Right ventricle myocardium inferior (tissue), 1 donor: ENCODE measurements at regions not wholly inside any gene's neighbourhood (a gene's known extent, or its start where the extent isn't known, plus 50 kb on each side); places are given as distances from the start of the nearest gene placed in this dataset.

Source experiments
- ATAC-seq: fragments of 200-7000 bp; cut with Tn5 transposase; one replicate; pipeline ENCODE4 v1.9.1; 2020; ENCODE audit warnings: mild to moderate bottlenecking, moderate library complexity
- DNase-seq: peaks from one replicate; pipeline ENCODE4 v3.0.0; 2021; ENCODE audit errors: missing footprints
- intact Hi-C: fragments of 100-400 bp; cut with DNase I; formaldehyde crosslinking; loops from one replicate; pipeline ENCODE4 v1.11.0; 2022
- donor health status: DM: no; HTN: yes; CAD: no; lungs with severe emphysema.

- intact Hi-C loops: no loop called here
- DNase-seq (no peak), ATAC-seq (no peak)
Measured at GRCh38 chr18:59763541-59764136, 66.4 kb upstream of the CCBE1 start.

- ATAC-seq (no peak), DNase-seq (no peak)
- intact Hi-C loops: no loop called here
Measured at GRCh38 chr18:59760619-59761600, 63.7 kb upstream of the CCBE1 start.

DNA sequence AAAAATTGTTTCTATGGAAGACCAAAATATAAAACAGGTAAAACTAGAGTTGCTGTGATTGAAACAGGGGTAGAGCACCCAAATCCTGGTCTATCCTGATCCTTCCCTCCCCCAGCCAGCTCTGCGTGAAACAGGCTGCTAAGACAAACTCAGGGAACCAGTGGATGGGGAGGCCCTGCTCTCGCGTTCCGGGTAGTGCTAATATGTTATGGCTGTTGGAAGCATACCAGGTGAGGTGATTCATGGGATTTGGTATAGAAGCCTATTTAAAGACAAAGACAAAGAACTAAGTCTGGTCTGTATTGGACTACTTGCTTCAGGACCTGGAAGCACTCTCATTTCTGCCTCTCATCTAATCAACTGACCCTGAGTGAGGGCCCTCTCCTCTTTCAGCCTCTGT lies 63.0 kb upstream of the CCBE1 start:
- intact Hi-C loops: no loop called here
- ATAC-seq: no peak
- no peak for DNase-seq

DNA sequence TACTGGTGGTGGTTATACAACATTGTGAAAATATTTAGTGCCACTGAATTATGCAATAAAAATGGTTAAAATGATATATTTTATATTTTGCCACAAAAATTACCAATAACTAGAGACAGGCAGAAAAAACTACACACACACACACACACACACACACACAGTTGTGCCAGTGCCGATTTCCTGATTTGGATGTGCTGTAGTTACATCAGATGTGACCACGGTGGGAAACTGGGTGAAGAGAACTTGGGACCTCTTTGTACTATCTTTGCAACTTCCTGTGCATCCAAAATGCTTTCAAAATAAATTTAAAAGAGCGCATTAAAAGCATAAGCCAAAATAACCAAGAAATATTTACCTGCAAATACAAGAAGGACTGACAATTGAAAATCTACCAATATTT lies 61.6 kb upstream of the CCBE1 start:
- DNase-seq: no peak
- ATAC-seq: no peak
- intact Hi-C loops: no loop called here

DNA sequence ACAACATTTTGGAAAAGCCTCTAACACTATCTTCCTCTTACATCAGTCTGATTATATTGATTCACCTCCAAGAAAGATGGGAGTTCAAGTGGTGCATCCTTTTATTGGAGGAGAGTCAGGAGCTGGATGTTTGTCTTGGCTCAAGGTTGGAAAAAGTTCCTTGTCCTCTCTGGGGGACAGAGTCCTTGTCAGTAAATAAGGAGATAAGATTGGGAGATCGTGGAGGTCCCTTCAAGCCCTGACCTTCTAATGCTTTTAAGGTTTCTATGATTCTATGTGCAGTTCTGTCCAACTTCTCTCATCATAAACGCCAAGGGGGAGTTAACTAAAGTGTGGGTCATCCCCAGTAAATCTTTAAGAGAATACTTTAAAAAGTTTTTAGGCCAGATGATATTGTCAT lies 60.9 kb upstream of the CCBE1 start:
- ATAC-seq (no peak), DNase-seq (no peak)
- intact Hi-C loops: no loop called here

DNA sequence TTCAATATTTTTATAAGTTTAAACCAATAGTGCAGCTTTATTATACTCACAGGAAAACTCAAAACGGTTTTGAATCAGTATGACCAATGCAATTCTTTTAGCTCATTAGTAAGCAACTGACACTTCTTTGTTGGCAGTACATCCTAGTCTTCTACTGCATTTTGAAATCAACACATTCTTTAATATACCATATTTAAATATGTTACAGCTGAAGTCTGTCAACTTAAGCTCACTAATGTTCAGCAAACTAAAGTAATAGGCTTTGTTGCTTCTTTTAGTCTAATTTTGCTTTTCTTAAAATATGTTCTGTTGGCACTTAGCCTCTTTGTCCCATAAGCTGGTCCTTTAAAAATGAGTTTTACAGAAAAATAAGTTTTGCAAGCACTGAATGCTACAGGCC lies 55.4 kb upstream of the CCBE1 start:
- intact Hi-C loops: no loop called here
- ATAC-seq (no peak), DNase-seq (no peak)

- no peak for DNase-seq
- ATAC-seq: no peak
- intact Hi-C loops: no loop called here
Measured at GRCh38 chr18:59751186-59751585, 54.0 kb upstream of the CCBE1 start.

- intact Hi-C loops: no loop called here
- ATAC-seq: no peak
- no peak for DNase-seq
Measured at GRCh38 chr18:59748628-59749360, 51.6 kb upstream of the CCBE1 start.
